Prostate gland (tissue), 2 donors: ENCODE measurements at regions not wholly inside any gene's neighbourhood (a gene's known extent, or its start where the extent isn't known, plus 50 kb on each side); places are given as distances from the start of the nearest gene placed in this dataset.

Source experiments
- CTCF ChIP-seq, 4 experiments: fragments of 200-600 bp in 2 of 4; fragments of 450-650 bp in 2 of 4; sonication (generic) in 2 of 4; IDR thresholded peaks; 1 replicate in 3 of 4; 2 replicates in 1 of 4; pipeline ENCODE4 v1.5.1; 2016 to 2019; ENCODE audit warnings: antibody characterized with exemption in 4 of 4, mild to moderate bottlenecking in 2 of 4, moderate library complexity in 2 of 4
- POLR2A ChIP-seq: fragments of 450-650 bp; IDR thresholded peaks from one replicate; pipeline ENCODE4 v1.6.1; 2016; ENCODE audit warnings: antibody characterized with exemption, mild to moderate bottlenecking

GRCh38 chr4:22264261-22264660 is 251.6 kb downstream of the ADGRA3 start:
- TF ChIP-seq CTCF (IDR thresholded peaks at IDR 0.05) (no peak), POLR2A (no peak)
